ENCODE measurements at regions not wholly inside any gene's neighbourhood (a gene's known extent, or its start where the extent isn't known, plus 50 kb on each side); places are given as distances from the start of the nearest gene placed in this dataset.

- H3K4me1 ChIP-seq (ENCODE audit: control insufficient read depth, insufficient read depth, low read length): peaks cover 3% of the 10 kb centered on the region
- WGBS (ENCODE audit: insufficient coverage): 63% methylated on average over 4 of the region's 4 CpGs
Observed at GRCh38 chr3:127097072-127097405, 95.9 kb upstream of the PRR23E start.

GRCh38 chr3:127097481-127097880 is 95.5 kb upstream of the PRR23E start:
- Histone ChIP-seq H3K4me3 (ENCODE audit: low read length) (no peak overlapping the region), H3K27ac (ENCODE audit: low read length) (no peak overlapping the region), H3K36me3 (ENCODE audit: control insufficient read depth, insufficient read depth, low read length) (no peaks in the 10 kb centered on the region), H3K4me1 (ENCODE audit: control insufficient read depth, insufficient read depth, low read length) (peaks cover 3% of the 10 kb centered on the region), H3K9me3 (replicated peaks; ENCODE audit: control insufficient read depth, low read depth, low read length) (peaks cover 3% of the 10 kb centered on the region), H3K27me3 (ENCODE audit: control insufficient read depth, insufficient read depth, low read length) (peaks cover 7% of the 10 kb centered on the region)
- WGBS (ENCODE audit: insufficient coverage): 60% methylated on average over 2 of the region's 3 CpGs
- no peak for DNase-seq

More at GRCh38 chr3:127097072-127097405, 95.9 kb upstream of the PRR23E start:
- H3K36me3 ChIP-seq (ENCODE audit: control insufficient read depth, insufficient read depth, low read length): no peaks in the 10 kb centered on the region
- no peak overlapping the region for H3K4me3 ChIP-seq (ENCODE audit: low read length)
- H3K9me3 ChIP-seq (replicated peaks; ENCODE audit: control insufficient read depth, low read depth, low read length): peaks cover 3% of the 10 kb centered on the region
- no peak for DNase-seq
- peaks cover 7% of the 10 kb centered on the region for H3K27me3 ChIP-seq (ENCODE audit: control insufficient read depth, insufficient read depth, low read length)
- H3K27ac ChIP-seq (ENCODE audit: low read length): no peak overlapping the region

- Histone ChIP-seq H3K27ac (ENCODE audit: low read length) (no peak overlapping the region), H3K27me3 (ENCODE audit: control insufficient read depth, insufficient read depth, low read length) (peaks cover 11% of the 10 kb centered on the region), H3K9me3 (replicated peaks; ENCODE audit: control insufficient read depth, low read depth, low read length) (peaks cover 3% of the 10 kb centered on the region), H3K36me3 (ENCODE audit: control insufficient read depth, insufficient read depth, low read length) (no peaks in the 10 kb centered on the region), H3K4me1 (ENCODE audit: control insufficient read depth, insufficient read depth, low read length) (no peaks in the 10 kb centered on the region), H3K4me3 (ENCODE audit: low read length) (no peak overlapping the region)
- 66% methylated on average over 2 of the region's 3 CpGs for WGBS (ENCODE audit: insufficient coverage)
- no peak for DNase-seq
Observed at GRCh38 chr3:127099982-127100381, 92.9 kb upstream of the PRR23E start.

- no peak overlapping the region for H3K27ac ChIP-seq (ENCODE audit: low read length)
- DNase-seq: no peak
- H3K27me3 ChIP-seq (ENCODE audit: control insufficient read depth, insufficient read depth, low read length): peaks cover 11% of the 10 kb centered on the region
- 68% methylated on average over 17 of the region's 18 CpGs for WGBS (ENCODE audit: insufficient coverage)
- no peaks in the 10 kb centered on the region for H3K36me3 ChIP-seq (ENCODE audit: control insufficient read depth, insufficient read depth, low read length)
- H3K4me3 ChIP-seq (ENCODE audit: low read length): no peak overlapping the region
- no peaks in the 10 kb centered on the region for H3K4me1 ChIP-seq (ENCODE audit: control insufficient read depth, insufficient read depth, low read length)
- peaks cover 1% of the 10 kb centered on the region for H3K9me3 ChIP-seq (replicated peaks; ENCODE audit: control insufficient read depth, low read depth, low read length)
Observed at GRCh38 chr3:127100459-127101410, 92.2 kb upstream of the PRR23E start.

- Histone ChIP-seq H3K9me3 (replicated peaks; ENCODE audit: control insufficient read depth, low read depth, low read length) (no peaks in the 10 kb centered on the region), H3K36me3 (ENCODE audit: control insufficient read depth, insufficient read depth, low read length) (no peaks in the 10 kb centered on the region), H3K27me3 (ENCODE audit: control insufficient read depth, insufficient read depth, low read length) (peaks cover 11% of the 10 kb centered on the region), H3K4me3 (ENCODE audit: low read length) (no peak overlapping the region), H3K27ac (ENCODE audit: low read length) (no peak overlapping the region), H3K4me1 (ENCODE audit: control insufficient read depth, insufficient read depth, low read length) (no peaks in the 10 kb centered on the region)
- 88% methylated on average over 5 of the region's 19 CpGs for WGBS (ENCODE audit: insufficient coverage)
- DNase-seq: no peak
Observed at GRCh38 chr3:127101411-127102187, 91.3 kb upstream of the PRR23E start.

- no peaks in the 10 kb centered on the region for H3K9me3 ChIP-seq (replicated peaks; ENCODE audit: control insufficient read depth, low read depth, low read length)
- no peak for DNase-seq
- WGBS (ENCODE audit: insufficient coverage): 100% methylated on average over 1 of the region's 3 CpGs
Observed at GRCh38 chr3:127102188-127102520, 90.8 kb upstream of the PRR23E start.

GRCh38 chr3:127102587-127102986 is 90.3 kb upstream of the PRR23E start:
- Histone ChIP-seq H3K27ac (ENCODE audit: low read length) (no peak overlapping the region), H3K36me3 (ENCODE audit: control insufficient read depth, insufficient read depth, low read length) (no peaks in the 10 kb centered on the region), H3K9me3 (replicated peaks; ENCODE audit: control insufficient read depth, low read depth, low read length) (no peaks in the 10 kb centered on the region), H3K27me3 (ENCODE audit: control insufficient read depth, insufficient read depth, low read length) (peaks cover 11% of the 10 kb centered on the region), H3K4me1 (ENCODE audit: control insufficient read depth, insufficient read depth, low read length) (no peaks in the 10 kb centered on the region), H3K4me3 (ENCODE audit: low read length) (no peak overlapping the region)
- WGBS (ENCODE audit: insufficient coverage): 97% methylated on average over 13 of the region's 13 CpGs
- no peak for DNase-seq

More at GRCh38 chr3:127102188-127102520, 90.8 kb upstream of the PRR23E start:
- no peak overlapping the region for H3K27ac ChIP-seq (ENCODE audit: low read length)
- H3K27me3 ChIP-seq (ENCODE audit: control insufficient read depth, insufficient read depth, low read length): peaks cover 11% of the 10 kb centered on the region
- no peaks in the 10 kb centered on the region for H3K36me3 ChIP-seq (ENCODE audit: control insufficient read depth, insufficient read depth, low read length)
- no peak overlapping the region for H3K4me3 ChIP-seq (ENCODE audit: low read length)
- H3K4me1 ChIP-seq (ENCODE audit: control insufficient read depth, insufficient read depth, low read length): no peaks in the 10 kb centered on the region

GRCh38 chr3:127103080-127103479 is 89.9 kb upstream of the PRR23E start:
- 59% methylated on average over 6 of the region's 10 CpGs for WGBS (ENCODE audit: insufficient coverage)

GRCh38 chr3:127104586-127104985 is 88.3 kb upstream of the PRR23E start:
- no peak overlapping the region for H3K27ac ChIP-seq (ENCODE audit: low read length)
- H3K4me1 ChIP-seq (ENCODE audit: control insufficient read depth, insufficient read depth, low read length): no peaks in the 10 kb centered on the region
- WGBS (ENCODE audit: insufficient coverage): 91% methylated on average over 5 of the region's 7 CpGs
- H3K27me3 ChIP-seq (ENCODE audit: control insufficient read depth, insufficient read depth, low read length): peaks cover 12% of the 10 kb centered on the region
- H3K4me3 ChIP-seq (ENCODE audit: low read length): no peak overlapping the region
- H3K9me3 ChIP-seq (replicated peaks; ENCODE audit: control insufficient read depth, low read depth, low read length): no peaks in the 10 kb centered on the region
- H3K36me3 ChIP-seq (ENCODE audit: control insufficient read depth, insufficient read depth, low read length): no peaks in the 10 kb centered on the region
- DNase-seq: no peak

More at GRCh38 chr3:127103080-127103479, 89.9 kb upstream of the PRR23E start:
- Histone ChIP-seq H3K36me3 (ENCODE audit: control insufficient read depth, insufficient read depth, low read length) (no peaks in the 10 kb centered on the region), H3K9me3 (replicated peaks; ENCODE audit: control insufficient read depth, low read depth, low read length) (no peaks in the 10 kb centered on the region), H3K27me3 (ENCODE audit: control insufficient read depth, insufficient read depth, low read length) (peaks cover 11% of the 10 kb centered on the region), H3K27ac (ENCODE audit: low read length) (no peak overlapping the region), H3K4me1 (ENCODE audit: control insufficient read depth, insufficient read depth, low read length) (no peaks in the 10 kb centered on the region), H3K4me3 (ENCODE audit: low read length) (no peak overlapping the region)
- DNase-seq: no peak

- H3K27me3 ChIP-seq (ENCODE audit: control insufficient read depth, insufficient read depth, low read length): peaks cover 7% of the 10 kb centered on the region
- DNase-seq: no peak
- H3K27ac ChIP-seq (ENCODE audit: low read length): no peak overlapping the region
- H3K9me3 ChIP-seq (replicated peaks; ENCODE audit: control insufficient read depth, low read depth, low read length): no peaks in the 10 kb centered on the region
- no peaks in the 10 kb centered on the region for H3K36me3 ChIP-seq (ENCODE audit: control insufficient read depth, insufficient read depth, low read length)
- H3K4me1 ChIP-seq (ENCODE audit: control insufficient read depth, insufficient read depth, low read length): no peaks in the 10 kb centered on the region
- 72% methylated on average over 4 of the region's 4 CpGs for WGBS (ENCODE audit: insufficient coverage)
- no peak overlapping the region for H3K4me3 ChIP-seq (ENCODE audit: low read length)
Observed at GRCh38 chr3:127105587-127105986, 87.3 kb upstream of the PRR23E start.

Data from muscle of leg (tissue), 3 donors.